Nephron (organoid): ENCODE measurements at regions not wholly inside any gene's neighbourhood (a gene's known extent, or its start where the extent isn't known, plus 50 kb on each side); places are given as distances from the start of the nearest gene placed in this dataset.
"Not testable (repeated sequence)": the region's sequence is repeated elsewhere in the genome, so short reads cannot be mapped to it uniquely, and the experiment has no call there.

Experiments
- H3K27ac Mint-ChIP-seq, 3 experiments: 2 replicates each; pipeline ENCODE4 v1.8.0; 2020; ENCODE audit warnings: mixed read lengths in 3 of 3, mild to moderate bottlenecking in 2 of 3, moderate library complexity in 1 of 3
- H3K27me3 Mint-ChIP-seq: 2 replicates; pipeline ENCODE4 v1.8.0; 2021; ENCODE audit warnings: low read depth, mild to moderate bottlenecking, moderate library complexity, mixed read lengths
- H3K36me3 Mint-ChIP-seq: 2 replicates; pipeline ENCODE4 v1.8.0; 2020; ENCODE audit warnings: low read depth, mixed read lengths
- H3K4me1 Mint-ChIP-seq: 2 replicates; pipeline ENCODE4 v1.8.0; 2020; ENCODE audit warnings: mixed read lengths
- H3K4me3 Mint-ChIP-seq, 3 experiments: 2 replicates each; pipeline ENCODE4 v1.8.0; 2020; ENCODE audit warnings: mild to moderate bottlenecking in 3 of 3, mixed read lengths in 3 of 3, moderate library complexity in 2 of 3
- H3K9me3 Mint-ChIP-seq: 2 replicates; pipeline ENCODE4 v1.8.0; 2020; ENCODE audit warnings: mixed read lengths
- TF ChIP-seq, protein P1 (sequence below), 3 experiments: fragments of 200-600 bp; sonication (generic); IDR thresholded peaks; one replicate each; pipeline ENCODE4 v1.5.0; 2021; ENCODE audit warnings: antibody characterized with exemption in 3 of 3; ENCODE audit not compliant: unreplicated experiment in 3 of 3

GRCh38 chr4:187666034-187666433 is 329.5 kb upstream of the ZFP42 start:
- Mint-ChIP-seq H3K27ac (peak overlapping the region in 1 of 3 experiments; percentile 31), H3K36me3 (no peaks in the 10 kb centered on the region), H3K4me3 (no peak overlapping the region), H3K27me3 (peaks cover 3% of the 10 kb centered on the region), H3K9me3 (peaks cover 3% of the 10 kb centered on the region), H3K4me1 (peaks cover 7% of the 10 kb centered on the region)
- TF ChIP-seq, protein P1, sequence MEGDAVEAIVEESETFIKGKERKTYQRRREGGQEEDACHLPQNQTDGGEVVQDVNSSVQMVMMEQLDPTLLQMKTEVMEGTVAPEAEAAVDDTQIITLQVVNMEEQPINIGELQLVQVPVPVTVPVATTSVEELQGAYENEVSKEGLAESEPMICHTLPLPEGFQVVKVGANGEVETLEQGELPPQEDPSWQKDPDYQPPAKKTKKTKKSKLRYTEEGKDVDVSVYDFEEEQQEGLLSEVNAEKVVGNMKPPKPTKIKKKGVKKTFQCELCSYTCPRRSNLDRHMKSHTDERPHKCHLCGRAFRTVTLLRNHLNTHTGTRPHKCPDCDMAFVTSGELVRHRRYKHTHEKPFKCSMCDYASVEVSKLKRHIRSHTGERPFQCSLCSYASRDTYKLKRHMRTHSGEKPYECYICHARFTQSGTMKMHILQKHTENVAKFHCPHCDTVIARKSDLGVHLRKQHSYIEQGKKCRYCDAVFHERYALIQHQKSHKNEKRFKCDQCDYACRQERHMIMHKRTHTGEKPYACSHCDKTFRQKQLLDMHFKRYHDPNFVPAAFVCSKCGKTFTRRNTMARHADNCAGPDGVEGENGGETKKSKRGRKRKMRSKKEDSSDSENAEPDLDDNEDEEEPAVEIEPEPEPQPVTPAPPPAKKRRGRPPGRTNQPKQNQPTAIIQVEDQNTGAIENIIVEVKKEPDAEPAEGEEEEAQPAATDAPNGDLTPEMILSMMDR (IDR thresholded peaks at IDR 0.05; ENCODE audit: unreplicated experiment in 3 of 3): no peak

DNA sequence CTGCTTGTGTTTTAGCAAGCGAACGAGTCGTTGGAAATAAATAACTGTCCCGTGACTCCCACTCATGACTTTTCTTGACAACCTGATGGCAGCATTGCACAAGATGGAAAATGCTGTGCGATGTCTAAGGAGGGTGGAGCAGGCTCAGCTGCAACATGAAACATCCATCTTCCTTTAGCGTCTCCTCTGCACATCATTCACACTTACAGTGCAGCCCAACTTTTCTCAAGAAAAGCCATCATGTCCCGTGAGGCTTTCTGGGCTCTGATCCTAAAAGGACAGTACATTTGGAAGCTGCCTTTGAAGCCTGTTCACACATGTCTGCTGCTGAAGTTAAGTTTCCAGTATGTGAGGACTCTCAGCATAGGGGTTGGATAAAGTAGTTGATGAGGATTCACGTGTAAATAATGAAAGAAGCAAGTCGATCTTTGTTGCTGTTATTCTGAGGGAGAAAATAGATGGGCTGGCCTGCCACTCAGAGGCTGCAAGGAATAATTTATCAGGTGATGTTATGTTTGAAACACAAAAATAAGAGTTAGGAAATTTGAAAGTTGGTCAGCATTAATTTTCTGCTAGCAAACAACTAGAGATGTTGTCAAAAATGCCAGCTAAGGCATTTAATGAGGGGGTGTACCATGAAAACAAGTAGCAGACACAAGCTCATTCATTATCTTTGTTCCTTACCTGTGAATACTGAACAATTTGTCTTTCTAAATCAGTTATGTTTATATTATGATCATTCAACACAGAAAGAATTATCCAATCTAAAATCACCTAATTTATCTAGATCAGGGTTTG is 328.7 kb upstream of the ZFP42 start:
- H3K9me3 Mint-ChIP-seq: peaks cover 3% of the 10 kb centered on the region
- TF ChIP-seq, protein P1 (IDR thresholded peaks at IDR 0.05; ENCODE audit: unreplicated experiment in 3 of 3): peak in 1 of 3 experiments; percentile 19
- H3K27ac Mint-ChIP-seq: peak overlapping the region; percentile 5 to 41 (median 31)

DNA sequence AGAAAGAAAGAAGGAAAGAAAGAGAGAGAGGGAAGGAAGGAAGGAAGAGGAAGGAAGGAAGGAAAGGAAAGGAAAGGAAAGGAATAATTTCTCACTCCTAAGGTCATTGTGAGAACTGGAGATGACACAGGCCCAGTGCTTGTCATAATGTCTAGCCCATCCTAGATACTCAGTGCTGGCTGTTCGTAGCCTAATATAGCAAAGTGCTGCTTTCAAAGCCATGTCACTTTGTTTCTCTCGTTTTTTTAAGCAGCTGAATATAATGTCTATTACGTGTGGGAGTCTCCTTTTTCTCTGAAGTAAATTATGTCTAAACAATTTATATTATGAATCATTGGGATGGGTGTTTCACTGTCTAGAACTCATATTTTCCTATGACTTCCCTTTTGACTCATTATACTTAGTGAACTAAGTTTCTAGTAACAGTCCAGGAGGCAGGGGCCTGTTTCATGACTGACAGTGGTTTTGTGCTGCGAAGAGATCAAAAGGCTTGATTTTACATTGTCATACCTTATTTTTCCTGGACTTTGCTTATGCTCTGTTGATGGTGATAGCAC is 327.0 kb upstream of the ZFP42 start:
- Mint-ChIP-seq H3K4me1 (peaks cover 7% of the 10 kb centered on the region), H3K9me3 (peaks cover 3% of the 10 kb centered on the region), H3K4me3 (no peak overlapping the region), H3K27me3 (peaks cover 3% of the 10 kb centered on the region), H3K36me3 (no peaks in the 10 kb centered on the region), H3K27ac (no peak overlapping the region)
- TF ChIP-seq, protein P1 (IDR thresholded peaks at IDR 0.05; ENCODE audit: unreplicated experiment in 3 of 3): no peak

More for the DNA sequence above, 328.7 kb upstream of the ZFP42 start:
- Mint-ChIP-seq H3K4me3 (peak overlapping the region in 1 of 3 experiments; percentile 4), H3K27me3 (peaks cover 3% of the 10 kb centered on the region), H3K4me1 (peaks cover 7% of the 10 kb centered on the region), H3K36me3 (no peaks in the 10 kb centered on the region)

DNA sequence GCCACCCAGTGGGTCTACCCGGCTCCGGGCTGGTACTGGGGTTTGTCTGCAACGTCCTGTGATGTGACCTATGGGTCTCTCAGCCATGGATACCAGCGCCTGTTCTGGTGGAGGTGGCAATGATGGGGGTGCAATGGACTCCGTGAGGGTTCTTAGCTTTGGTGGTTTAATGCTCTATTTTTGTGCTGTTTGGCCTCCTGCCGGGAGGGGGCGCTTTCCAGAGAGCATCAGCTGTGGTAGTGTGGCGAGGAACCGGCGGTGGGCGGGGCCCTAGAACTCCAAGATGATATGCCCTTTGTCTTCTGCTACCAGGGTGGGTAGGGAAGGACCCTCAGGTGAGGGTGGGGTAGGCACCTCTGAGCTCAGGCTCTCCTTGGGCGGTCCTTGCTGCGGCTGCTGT is 324.1 kb upstream of the ZFP42 start:
- not testable (repeated sequence) for H3K4me1 Mint-ChIP-seq, H3K4me3 Mint-ChIP-seq, H3K27ac Mint-ChIP-seq, H3K27me3 Mint-ChIP-seq, H3K9me3 Mint-ChIP-seq, H3K36me3 Mint-ChIP-seq

GRCh38 chr4:187671958-187672357 is 323.6 kb upstream of the ZFP42 start:
- H3K27ac Mint-ChIP-seq, H3K4me3 Mint-ChIP-seq, H3K36me3 Mint-ChIP-seq, H3K27me3 Mint-ChIP-seq, H3K4me1 Mint-ChIP-seq, H3K9me3 Mint-ChIP-seq: not testable (repeated sequence)

- H3K4me3 Mint-ChIP-seq, H3K27me3 Mint-ChIP-seq, H3K27ac Mint-ChIP-seq, H3K4me1 Mint-ChIP-seq, H3K36me3 Mint-ChIP-seq, H3K9me3 Mint-ChIP-seq: not testable (repeated sequence)
Observed at GRCh38 chr4:187672526-187672925, 323.0 kb upstream of the ZFP42 start.

DNA sequence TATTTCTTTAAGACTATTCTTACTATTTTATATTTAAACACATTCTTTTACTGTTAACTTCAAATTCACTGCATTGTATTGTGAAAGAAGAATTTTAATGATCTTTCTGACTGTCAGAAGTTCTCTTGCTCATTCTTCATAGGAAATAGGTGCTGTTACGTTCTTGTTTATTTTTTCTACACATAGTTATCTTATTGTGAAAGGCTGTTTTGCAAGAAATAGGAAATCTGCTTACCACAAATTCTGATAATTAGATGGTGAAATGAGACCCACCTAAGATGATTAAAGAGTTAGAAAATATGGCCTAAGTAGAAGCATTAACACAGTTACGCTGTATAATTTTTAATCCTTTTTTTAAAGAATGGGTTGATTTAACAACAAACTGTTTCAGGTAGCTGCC is 316.1 kb upstream of the ZFP42 start:
- Mint-ChIP-seq H3K4me3 (no peak overlapping the region), H3K27ac (no peak overlapping the region), H3K4me1 (no peaks in the 10 kb centered on the region), H3K9me3 (peaks cover 3% of the 10 kb centered on the region), H3K27me3 (peaks cover 5% of the 10 kb centered on the region), H3K36me3 (no peaks in the 10 kb centered on the region)
- TF ChIP-seq, protein P1 (IDR thresholded peaks at IDR 0.05; ENCODE audit: unreplicated experiment in 3 of 3): no peak
